GM23338 (cell line): ENCODE measurements at regions not wholly inside any gene's neighbourhood (a gene's known extent, or its start where the extent isn't known, plus 50 kb on each side); places are given as distances from the start of the nearest gene placed in this dataset.

ENCODE experiments used
- CREB1 ChIP-seq: fragments of 250-450 bp; sonication (Bioruptor Pico); IDR thresholded peaks from 2 replicates; pipeline ENCODE4 v1.5.0; 2020; ENCODE audit warnings: low read depth, mild to moderate bottlenecking, moderate library complexity
- CTCF ChIP-seq, 2 experiments: fragments of 200-600 bp in 1 of 2; sonication (generic) in 1 of 2; conservative IDR thresholded peaks; 2 replicates each; pipeline versions ENCODE4 v1.5.1 to v1.6.1; 2016 to 2017; ENCODE audit warnings: antibody characterized with exemption in 2 of 2, low read depth in 2 of 2, mild to moderate bottlenecking in 2 of 2, moderate library complexity in 1 of 2
- ETS1 ChIP-seq: IDR thresholded peaks from 2 replicates; pipeline ENCODE4 v1.6.1; 2016; ENCODE audit warnings: antibody characterized with exemption
- EZH2 ChIP-seq: fragments of 200-600 bp; sonication (generic); IDR thresholded peaks from one replicate; pipeline ENCODE4 v1.8.0; 2017; ENCODE audit warnings: antibody characterized with exemption, mild to moderate bottlenecking, low read depth; ENCODE audit not compliant: unreplicated experiment
- EZH2phosphoT487 ChIP-seq: fragments of 200-600 bp; sonication (generic); IDR thresholded peaks from one replicate; pipeline ENCODE4 v1.8.1; 2018; ENCODE audit warnings: antibody characterized with exemption; ENCODE audit not compliant: unreplicated experiment
- JUNB ChIP-seq: IDR thresholded peaks from one replicate; pipeline ENCODE4 v1.6.1; 2016; ENCODE audit warnings: antibody characterized with exemption; ENCODE audit not compliant: unreplicated experiment
- NANOG ChIP-seq: IDR thresholded peaks from 2 replicates; pipeline ENCODE4 v1.6.1; 2016; ENCODE audit warnings: antibody characterized with exemption, borderline replicate concordance
- POLR2AphosphoS5 ChIP-seq: IDR thresholded peaks from 2 replicates; pipeline ENCODE4 v1.6.1; 2016; ENCODE audit warnings: antibody characterized with exemption, low read depth
- REST ChIP-seq: IDR thresholded peaks from one replicate; pipeline ENCODE4 v1.6.1; 2018; ENCODE audit warnings: antibody characterized with exemption; ENCODE audit not compliant: unreplicated experiment
- ZNF114 ChIP-seq: fragments of 250-450 bp; sonication (Bioruptor Pico); IDR thresholded peaks from 2 replicates; pipeline ENCODE4 v1.5.0; 2020; ENCODE audit warnings: mild to moderate bottlenecking, moderate library complexity
- ZNF331 ChIP-seq: fragments of 250-450 bp; sonication (Bioruptor Pico); IDR thresholded peaks from 2 replicates; pipeline ENCODE4 v1.5.0; 2020; ENCODE audit warnings: low read depth, mild to moderate bottlenecking, moderate library complexity
- ZNF462 ChIP-seq: fragments of 250-450 bp; sonication (Bioruptor Pico); IDR thresholded peaks from 2 replicates; pipeline ENCODE4 v1.5.0; 2020; ENCODE audit warnings: mild to moderate bottlenecking, moderate library complexity

- no peak for TF ChIP-seq EZH2
- TF ChIP-seq JUNB: no peak
- no peak for TF ChIP-seq CTCF (conservative IDR thresholded peaks at IDR 0.05; ENCODE audit: low read depth in 2 of 2)
- TF ChIP-seq POLR2AphosphoS5: no peak
- no peak for TF ChIP-seq EZH2phosphoT487
- TF ChIP-seq ZNF462 (CRISPR knock-in tag): no peak
- no peak for TF ChIP-seq CREB1 (CRISPR knock-in tag)
- no peak for TF ChIP-seq ETS1
- TF ChIP-seq ZNF114: no peak
- no peak for TF ChIP-seq REST
- TF ChIP-seq ZNF331 (CRISPR knock-in tag): no peak
- TF ChIP-seq NANOG: no peak
Observed at GRCh38 chr1:87842156-87842555, 513.5 kb downstream of the LMO4 start.
